HFFc6 (cell line): ENCODE measurements at regions not wholly inside any gene's neighbourhood (a gene's known extent, or its start where the extent isn't known, plus 50 kb on each side); places are given as distances from the start of the nearest gene placed in this dataset.

Experiments
- DNase-seq: peaks from one replicate; pipeline ENCODE4 v3.0.0-alpha.2; 2018
- H3K27ac Mint-ChIP-seq: 2 replicates; pipeline ENCODE4 v1.8.0; 2020; ENCODE audit warnings: mild to moderate bottlenecking, mixed read lengths
- H3K27me3 Mint-ChIP-seq: 2 replicates; pipeline ENCODE4 v1.8.0; 2021; ENCODE audit warnings: mild to moderate bottlenecking, moderate library complexity, mixed read lengths; ENCODE audit not compliant: insufficient read depth
- H3K36me3 Mint-ChIP-seq: 2 replicates; pipeline ENCODE4 v1.8.0; 2021; ENCODE audit warnings: low read depth, mixed read lengths
- H3K4me1 Mint-ChIP-seq: 2 replicates; pipeline ENCODE4 v1.8.0; 2020; ENCODE audit warnings: low read depth, mixed read lengths
- H3K4me3 Mint-ChIP-seq: 2 replicates; pipeline ENCODE4 v1.8.0; 2020; ENCODE audit warnings: mild to moderate bottlenecking, moderate library complexity, mixed read lengths
- H3K9me3 Mint-ChIP-seq: 2 replicates; pipeline ENCODE4 v1.8.0; 2020; ENCODE audit warnings: mild to moderate bottlenecking, mixed read lengths
- CTCF ChIP-seq: fragments of 200-600 bp; sonication (generic); IDR thresholded peaks from 2 replicates; pipeline ENCODE4 v1.5.0; 2021; ENCODE audit warnings: antibody characterized with exemption, mild to moderate bottlenecking

DNA sequence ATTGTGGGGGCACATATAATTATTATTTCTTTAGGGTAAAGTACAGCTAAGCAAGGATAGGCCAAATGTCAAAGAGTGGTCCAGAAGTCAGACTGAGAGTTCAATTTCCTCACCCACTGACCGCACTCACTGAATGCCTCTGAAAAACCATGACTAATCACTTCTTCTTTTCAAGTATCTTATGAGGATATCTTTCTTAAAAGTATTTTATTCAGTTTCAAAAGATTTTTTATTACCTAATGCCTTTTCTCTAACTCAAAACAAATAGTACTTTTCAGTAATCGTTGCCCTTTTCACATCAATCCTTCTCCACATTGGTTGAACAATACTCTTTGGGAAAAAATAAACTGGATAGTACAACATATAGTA is 61.7 kb upstream of the CAMK2D start:
- no peak overlapping the region for H3K4me3 Mint-ChIP-seq
- no peak for TF ChIP-seq CTCF
- H3K9me3 Mint-ChIP-seq, result no peaks in the 10 kb centered on the region
- no peak for DNase-seq
- H3K27me3 Mint-ChIP-seq, result no peaks in the 10 kb centered on the region
- H3K27ac Mint-ChIP-seq, result no peak overlapping the region
- peaks cover 68% of the 10 kb centered on the region for H3K4me1 Mint-ChIP-seq
- H3K36me3 Mint-ChIP-seq, result peaks cover 4% of the 10 kb centered on the region; the same call in 1 of the 2 replicates

DNA sequence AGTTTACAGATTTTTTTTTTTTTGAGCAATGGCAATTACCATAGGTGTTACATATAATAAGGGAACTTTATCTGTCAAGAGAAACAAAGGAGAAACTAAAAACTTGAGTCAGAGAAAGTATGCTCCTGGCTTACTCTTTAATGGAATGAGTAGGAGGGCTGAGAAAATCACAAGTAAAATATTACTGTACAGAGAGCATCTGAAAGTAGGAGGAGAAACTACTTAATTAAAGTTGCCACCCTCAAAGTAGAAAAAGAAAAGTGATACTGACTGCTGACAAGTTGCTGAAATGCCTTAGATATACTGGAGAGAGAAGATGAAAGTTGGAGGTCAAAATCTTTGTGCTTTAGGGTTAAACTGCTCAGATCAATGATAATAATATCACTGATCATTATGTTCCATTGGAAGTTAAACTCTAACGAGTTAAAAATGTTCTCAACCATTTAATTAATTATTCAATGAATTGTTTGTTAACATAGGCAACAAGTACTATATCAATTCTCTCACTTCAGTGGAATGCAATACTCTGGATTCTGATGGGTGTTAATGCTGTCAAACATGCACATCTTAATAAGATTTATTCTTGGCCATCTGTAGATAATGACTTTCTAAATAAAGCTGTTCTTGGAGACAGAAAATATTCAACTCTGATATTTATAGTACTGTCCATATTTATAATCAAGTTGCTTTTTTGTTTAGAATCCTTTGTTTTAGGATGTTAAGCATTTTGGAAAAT is 61.2 kb upstream of the CAMK2D start:
- Mint-ChIP-seq H3K27me3 (no peaks in the 10 kb centered on the region), H3K4me1 (peaks cover 62% of the 10 kb centered on the region), H3K27ac (no peak overlapping the region), H3K4me3 (no peak overlapping the region), H3K36me3 (peaks cover 4% of the 10 kb centered on the region; the same call in 1 of the 2 replicates), H3K9me3 (no peaks in the 10 kb centered on the region)
- DNase-seq, result no peak
- no peak for TF ChIP-seq CTCF

- no peak overlapping the region for H3K27ac Mint-ChIP-seq
Measured at GRCh38 chr4:113821856-113822255, 60.3 kb upstream of the CAMK2D start.

DNA sequence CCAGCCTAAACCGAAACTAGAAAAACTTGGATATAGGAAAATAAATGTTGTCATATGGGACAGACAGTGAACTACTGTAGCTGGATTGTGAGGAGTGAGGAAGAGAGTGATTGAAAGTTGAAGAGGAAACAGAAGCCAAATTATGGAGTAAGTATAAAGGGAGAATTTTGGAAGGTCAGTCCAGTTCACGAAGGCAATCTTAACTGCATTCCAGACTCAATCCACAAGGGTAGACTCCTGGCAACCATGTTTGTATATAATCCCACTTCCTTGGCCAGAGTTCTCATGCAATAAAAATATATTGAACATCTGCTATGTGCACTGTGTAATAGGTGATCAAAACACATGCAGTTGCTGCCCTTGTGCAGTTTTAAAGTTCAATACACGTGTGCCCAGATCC is 58.6 kb upstream of the CAMK2D start:
- peaks cover 36% of the 10 kb centered on the region for H3K4me1 Mint-ChIP-seq
- no peak for TF ChIP-seq CTCF
- H3K27me3 Mint-ChIP-seq, result no peaks in the 10 kb centered on the region
- no peak overlapping the region for H3K27ac Mint-ChIP-seq
- H3K4me3 Mint-ChIP-seq, result no peak overlapping the region
- no peak for DNase-seq
- H3K9me3 Mint-ChIP-seq, result no peaks in the 10 kb centered on the region
- H3K36me3 Mint-ChIP-seq, result peaks cover 4% of the 10 kb centered on the region; the same call in 1 of the 2 replicates

More at GRCh38 chr4:113821856-113822255, 60.3 kb upstream of the CAMK2D start:
- H3K4me1 Mint-ChIP-seq, result peaks cover 54% of the 10 kb centered on the region
- H3K36me3 Mint-ChIP-seq, result peaks cover 4% of the 10 kb centered on the region; the same call in 1 of the 2 replicates
- H3K27me3 Mint-ChIP-seq, result no peaks in the 10 kb centered on the region
- H3K9me3 Mint-ChIP-seq, result no peaks in the 10 kb centered on the region
- H3K4me3 Mint-ChIP-seq, result no peak overlapping the region
- DNase-seq, result no peak
- TF ChIP-seq CTCF, result no peak

DNA sequence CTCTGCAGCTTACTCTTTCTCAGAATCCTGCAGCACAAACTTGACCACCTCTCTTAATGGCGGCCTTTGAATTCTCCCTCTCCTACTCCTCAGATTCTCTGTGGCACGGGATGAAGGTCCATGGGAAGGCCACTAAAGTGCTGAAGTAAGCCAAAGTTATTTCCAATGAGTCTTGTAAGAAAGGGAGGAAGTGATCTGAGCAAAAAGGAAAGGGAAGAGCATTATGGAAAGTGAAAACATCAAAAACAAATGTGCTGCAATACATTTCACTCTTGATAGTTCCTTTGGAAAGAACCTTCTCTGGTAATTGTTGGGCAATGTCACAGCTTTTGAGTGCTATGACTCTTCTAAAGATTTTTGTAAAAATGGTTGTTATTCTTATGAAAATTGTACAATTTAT is 54.3 kb upstream of the CAMK2D start:
- TF ChIP-seq CTCF, result no peak
- H3K36me3 Mint-ChIP-seq, result no peaks in the 10 kb centered on the region
- no peak overlapping the region for H3K27ac Mint-ChIP-seq
- H3K9me3 Mint-ChIP-seq, result no peaks in the 10 kb centered on the region
- no peak for DNase-seq
- H3K4me1 Mint-ChIP-seq, result peaks cover 20% of the 10 kb centered on the region
- no peak overlapping the region for H3K4me3 Mint-ChIP-seq
- H3K27me3 Mint-ChIP-seq, result no peaks in the 10 kb centered on the region
